ENCODE measurements at regions not wholly inside any gene's neighbourhood (a gene's known extent, or its start where the extent isn't known, plus 50 kb on each side); places are given as distances from the start of the nearest gene placed in this dataset.

DNA sequence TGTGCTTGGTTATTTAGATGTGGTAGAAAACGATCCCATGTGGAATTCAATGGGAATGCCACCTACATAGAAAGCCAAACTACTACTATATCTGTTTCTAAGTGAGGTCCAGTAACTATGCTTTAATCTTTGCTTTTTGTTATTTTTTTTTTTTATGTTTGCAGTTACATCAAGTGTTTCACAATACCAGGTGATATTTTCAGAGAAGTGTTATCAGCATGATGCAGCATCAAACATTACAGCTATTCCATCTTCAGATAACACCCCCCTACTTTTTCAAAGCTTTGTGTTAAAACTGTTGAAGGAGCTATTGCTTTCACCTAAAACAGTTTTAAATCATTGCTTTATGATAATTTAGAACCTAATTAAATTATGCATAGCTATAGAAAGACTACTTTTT lies 163.8 kb upstream of the SLC16A7 start:
- TF ChIP-seq EZH2 (IDR thresholded peaks at IDR 0.05; ENCODE audit: borderline replicate concordance, low read depth, low read length, poor library complexity, severe bottlenecking), result no peak
- TF ChIP-seq, protein P1, sequence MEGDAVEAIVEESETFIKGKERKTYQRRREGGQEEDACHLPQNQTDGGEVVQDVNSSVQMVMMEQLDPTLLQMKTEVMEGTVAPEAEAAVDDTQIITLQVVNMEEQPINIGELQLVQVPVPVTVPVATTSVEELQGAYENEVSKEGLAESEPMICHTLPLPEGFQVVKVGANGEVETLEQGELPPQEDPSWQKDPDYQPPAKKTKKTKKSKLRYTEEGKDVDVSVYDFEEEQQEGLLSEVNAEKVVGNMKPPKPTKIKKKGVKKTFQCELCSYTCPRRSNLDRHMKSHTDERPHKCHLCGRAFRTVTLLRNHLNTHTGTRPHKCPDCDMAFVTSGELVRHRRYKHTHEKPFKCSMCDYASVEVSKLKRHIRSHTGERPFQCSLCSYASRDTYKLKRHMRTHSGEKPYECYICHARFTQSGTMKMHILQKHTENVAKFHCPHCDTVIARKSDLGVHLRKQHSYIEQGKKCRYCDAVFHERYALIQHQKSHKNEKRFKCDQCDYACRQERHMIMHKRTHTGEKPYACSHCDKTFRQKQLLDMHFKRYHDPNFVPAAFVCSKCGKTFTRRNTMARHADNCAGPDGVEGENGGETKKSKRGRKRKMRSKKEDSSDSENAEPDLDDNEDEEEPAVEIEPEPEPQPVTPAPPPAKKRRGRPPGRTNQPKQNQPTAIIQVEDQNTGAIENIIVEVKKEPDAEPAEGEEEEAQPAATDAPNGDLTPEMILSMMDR (conservative IDR thresholded peaks at IDR 0.05; ENCODE audit: low read depth, low read length), result no peak
- intact Hi-C loops (cut with micrococcal nuclease; ENCODE audit: unreplicated experiment), result no loop called here
- H3K27me3 ChIP-seq (replicated peaks; ENCODE audit: insufficient read depth, low read depth, low read length, poor library complexity), result no peaks in the 10 kb centered on the region
- no peak for DNase-seq (ENCODE audit: low spot score)
- no peak overlapping the region for H3K27ac ChIP-seq (ENCODE audit: low read depth, low read length, poor library complexity, severe bottlenecking)
- H3K9me3 ChIP-seq (ENCODE audit: low read depth, low read length, poor library complexity, severe bottlenecking), result no peaks in the 10 kb centered on the region
- no peaks in the 10 kb centered on the region for H3K4me1 ChIP-seq (ENCODE audit: insufficient read depth, low read length, poor library complexity, severe bottlenecking)
- CTCF ChIA-PET, result no interaction called here
- BruUV-seq (replicated peaks), result no TSS peak
- H3K4me3 ChIP-seq (ENCODE audit: low read depth, low read length, poor library complexity, severe bottlenecking), result no peak overlapping the region
- POLR2A ChIA-PET (ENCODE audit: low non-redundant PET), result no interaction called here
- no peaks in the 10 kb centered on the region for H3K36me3 ChIP-seq (ENCODE audit: insufficient read depth, low read length, poor library complexity, severe bottlenecking)

DNA sequence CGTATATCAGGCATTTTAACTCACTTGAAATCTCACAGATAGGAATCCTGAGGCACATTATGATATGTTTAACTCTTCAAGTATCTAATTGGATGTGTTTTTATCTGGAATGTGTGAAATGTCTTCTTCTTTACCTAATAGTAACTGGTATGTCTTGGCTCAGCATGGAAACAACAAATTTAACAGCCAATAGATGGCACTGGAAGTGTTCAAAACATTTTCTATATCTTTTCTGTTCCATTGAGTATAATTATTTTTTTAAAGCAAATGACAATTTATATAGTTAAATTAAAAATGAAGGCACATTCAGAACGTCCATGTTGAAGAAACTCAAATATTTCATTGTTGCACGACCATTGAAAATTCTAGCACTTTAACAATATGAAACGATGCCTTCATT lies 164.6 kb upstream of the SLC16A7 start:
- BruUV-seq (replicated peaks), result no TSS peak
- H3K27ac ChIP-seq (ENCODE audit: low read depth, low read length, poor library complexity, severe bottlenecking), result no peak overlapping the region
- no peaks in the 10 kb centered on the region for H3K4me1 ChIP-seq (ENCODE audit: insufficient read depth, low read length, poor library complexity, severe bottlenecking)
- CTCF ChIA-PET, result no interaction called here
- no peak for TF ChIP-seq EZH2 (IDR thresholded peaks at IDR 0.05; ENCODE audit: borderline replicate concordance, low read depth, low read length, poor library complexity, severe bottlenecking)
- TF ChIP-seq, protein P1 (conservative IDR thresholded peaks at IDR 0.05; ENCODE audit: low read depth, low read length), result peak; percentile 38; the same call in 1 of the 2 replicates
- intact Hi-C loops (cut with micrococcal nuclease; ENCODE audit: unreplicated experiment), result no loop called here
- POLR2A ChIA-PET (ENCODE audit: low non-redundant PET), result no interaction called here
- no peaks in the 10 kb centered on the region for H3K27me3 ChIP-seq (replicated peaks; ENCODE audit: insufficient read depth, low read depth, low read length, poor library complexity)
- no peak for DNase-seq (ENCODE audit: low spot score)
- no peak overlapping the region for H3K4me3 ChIP-seq (ENCODE audit: low read depth, low read length, poor library complexity, severe bottlenecking)
- H3K9me3 ChIP-seq (ENCODE audit: low read depth, low read length, poor library complexity, severe bottlenecking), result no peaks in the 10 kb centered on the region
- no peaks in the 10 kb centered on the region for H3K36me3 ChIP-seq (ENCODE audit: insufficient read depth, low read length, poor library complexity, severe bottlenecking)

DNA sequence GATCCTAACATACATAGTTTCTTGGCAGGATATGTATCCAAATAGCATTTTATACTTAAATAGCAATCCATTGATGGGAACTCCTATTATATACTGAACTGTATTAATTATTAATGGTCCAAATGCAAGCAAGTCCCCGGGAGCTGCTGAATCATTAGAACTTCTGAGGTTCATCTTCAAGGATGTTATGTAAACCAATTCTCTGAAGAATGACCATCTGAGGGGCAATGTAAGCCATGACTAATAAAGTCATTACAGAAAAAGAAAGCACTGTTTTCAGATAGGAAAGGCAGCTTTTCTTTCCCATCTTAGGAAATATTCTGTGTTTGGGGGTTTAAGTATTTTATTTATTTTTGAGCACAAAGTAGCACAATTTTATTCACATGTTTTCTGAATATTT lies 166.1 kb upstream of the SLC16A7 start:
- H3K36me3 ChIP-seq (ENCODE audit: insufficient read depth, low read length, poor library complexity, severe bottlenecking), result no peaks in the 10 kb centered on the region
- H3K9me3 ChIP-seq (ENCODE audit: low read depth, low read length, poor library complexity, severe bottlenecking), result no peaks in the 10 kb centered on the region
- POLR2A ChIA-PET (ENCODE audit: low non-redundant PET), result no interaction called here
- no peak for DNase-seq (ENCODE audit: low spot score)
- intact Hi-C loops (cut with micrococcal nuclease; ENCODE audit: unreplicated experiment), result no loop called here
- CTCF ChIA-PET, result no interaction called here
- H3K27ac ChIP-seq (ENCODE audit: low read depth, low read length, poor library complexity, severe bottlenecking), result no peak overlapping the region
- BruUV-seq (replicated peaks), result no TSS peak
- no peaks in the 10 kb centered on the region for H3K4me1 ChIP-seq (ENCODE audit: insufficient read depth, low read length, poor library complexity, severe bottlenecking)
- no peaks in the 10 kb centered on the region for H3K27me3 ChIP-seq (replicated peaks; ENCODE audit: insufficient read depth, low read depth, low read length, poor library complexity)
- TF ChIP-seq, protein P1 (conservative IDR thresholded peaks at IDR 0.05; ENCODE audit: low read depth, low read length), result no peak
- no peak overlapping the region for H3K4me3 ChIP-seq (ENCODE audit: low read depth, low read length, poor library complexity, severe bottlenecking)
